Suprapubic skin (tissue), 3 donors: ENCODE measurements at regions not wholly inside any gene's neighbourhood (a gene's known extent, or its start where the extent isn't known, plus 50 kb on each side); places are given as distances from the start of the nearest gene placed in this dataset.

Experiments
- CTCF ChIP-seq, 2 donors: fragments of 200-600 bp in 1 of 2; fragments of 450-650 bp in 1 of 2; sonication (generic) in 1 of 2; IDR thresholded peaks; one replicate each; pipeline ENCODE4 v1.5.1; 2016 to 2019; ENCODE audit warnings: antibody characterized with exemption in 2 of 2, mild to moderate bottlenecking in 1 of 2, moderate library complexity in 1 of 2
- EP300 ChIP-seq: sonication (generic); formaldehyde crosslinking; IDR thresholded peaks from one replicate; pipeline ENCODE4 v1.6.1; 2017; ENCODE audit warnings: antibody characterized with exemption

- no peak for TF ChIP-seq CTCF (IDR thresholded peaks at IDR 0.05)
- TF ChIP-seq EP300, result no peak
Measured at GRCh38 chr14:34107441-34107840, 156.6 kb upstream of the EGLN3 start.
